ENCODE measurements at regions not wholly inside any gene's neighbourhood (a gene's known extent, or its start where the extent isn't known, plus 50 kb on each side); places are given as distances from the start of the nearest gene placed in this dataset.
"Not testable (repeated sequence)": the region's sequence is repeated elsewhere in the genome, so short reads cannot be mapped to it uniquely, and the experiment has no call there.

GRCh38 chr3:80897005-80897404 is 864.4 kb downstream of the GBE1 start:
- DNase-seq, result not testable (repeated sequence)

- no peak for DNase-seq
Observed at GRCh38 chr3:80890571-80890970, 870.9 kb downstream of the GBE1 start.

- DNase-seq, result no peak
Observed at GRCh38 chr3:80889535-80889934, 871.9 kb downstream of the GBE1 start.

- no peak for DNase-seq
Observed at GRCh38 chr3:80870476-80871041, 890.9 kb downstream of the GBE1 start.

- no peak for DNase-seq
Observed at GRCh38 chr3:80855482-80855881, 906.0 kb downstream of the GBE1 start.

- DNase-seq, result no peak
Observed at GRCh38 chr3:80836395-80836794, 925.0 kb downstream of the GBE1 start.

GRCh38 chr3:80807577-80807976 is 953.9 kb downstream of the GBE1 start:
- no peak for DNase-seq

GRCh38 chr3:80806673-80807072 is 954.8 kb downstream of the GBE1 start:
- DNase-seq, result no peak

GRCh38 chr3:80788914-80789313 is 972.5 kb downstream of the GBE1 start:
- no peak for DNase-seq

GRCh38 chr3:80785875-80786274 is 975.6 kb downstream of the GBE1 start:
- no peak for DNase-seq

- no peak for DNase-seq
Observed at GRCh38 chr3:80785475-80785874, 976.0 kb downstream of the GBE1 start.

- no peak for DNase-seq
Observed at GRCh38 chr3:80771085-80771484, 990.4 kb downstream of the GBE1 start.

- no peak for DNase-seq
Observed at GRCh38 chr3:80770106-80771074, 991.1 kb downstream of the GBE1 start.

GRCh38 chr3:80769683-80770082 is 991.8 kb downstream of the GBE1 start:
- DNase-seq, result no peak

- no peak for DNase-seq
Observed at GRCh38 chr3:80767604-80768003, 993.8 kb downstream of the GBE1 start.

GRCh38 chr3:80754969-80755368 is 987.2 kb upstream of the ROBO1 start:
- DNase-seq, result no peak

- no peak for DNase-seq
Observed at GRCh38 chr3:80753021-80753420, 985.2 kb upstream of the ROBO1 start.

- DNase-seq, result no peak
Observed at GRCh38 chr3:80750637-80751036, 982.8 kb upstream of the ROBO1 start.

GRCh38 chr3:80734920-80735319 is 967.1 kb upstream of the ROBO1 start:
- DNase-seq, result no peak

GRCh38 chr3:80734483-80734882 is 966.7 kb upstream of the ROBO1 start:
- no peak for DNase-seq

GRCh38 chr3:80733522-80734176 is 965.9 kb upstream of the ROBO1 start:
- DNase-seq, result no peak

GRCh38 chr3:80727561-80727960 is 959.8 kb upstream of the ROBO1 start:
- not testable (repeated sequence) for DNase-seq

GRCh38 chr3:80709597-80710322 is 942.0 kb upstream of the ROBO1 start:
- not testable (repeated sequence) for DNase-seq

All from NCI-H187 treated with DMSO at 0.1 percent for 48 hours (cell line).